DND-41 (cell line): ENCODE measurements at regions not wholly inside any gene's neighbourhood (a gene's known extent, or its start where the extent isn't known, plus 50 kb on each side); places are given as distances from the start of the nearest gene placed in this dataset.

ENCODE experiments used
- ATAC-seq: fragments of 200-7000 bp; cut with Tn5 transposase; 3 replicates; pipeline ENCODE4 v1.9.1; 2021; ENCODE audit warnings: low read depth; ENCODE audit not compliant: insufficient read depth
- DNase-seq: peaks from one replicate; pipeline ENCODE4 v3.0.0-alpha.2; 2020
- H2AFZ ChIP-seq: 2 replicates; pipeline ENCODE4 v1.6.0; 2012; ENCODE audit warnings: low read depth, low read length
- H3K27ac ChIP-seq: 2 replicates; pipeline ENCODE4 v1.5.1; 2012; ENCODE audit warnings: low read length, inconsistent platforms
- H3K27me3 ChIP-seq: fragments of 200-600 bp; sonication (generic); 2 replicates; pipeline ENCODE4 v1.6.0; 2012; ENCODE audit warnings: low read length, mild to moderate bottlenecking, inconsistent platforms; ENCODE audit not compliant: insufficient read depth, poor library complexity
- H3K36me3 ChIP-seq: 2 replicates; pipeline ENCODE4 v1.5.1; 2012; ENCODE audit warnings: low read length, inconsistent platforms; ENCODE audit not compliant: insufficient read depth
- H3K4me1 ChIP-seq: 2 replicates; pipeline ENCODE4 v1.5.1; 2012; ENCODE audit warnings: mild to moderate bottlenecking, low read length; ENCODE audit not compliant: insufficient read depth
- H3K4me2 ChIP-seq: 2 replicates; pipeline ENCODE4 v1.6.0; 2012; ENCODE audit warnings: mild to moderate bottlenecking, moderate library complexity, low read length, inconsistent platforms; ENCODE audit not compliant: insufficient read depth
- H3K4me3 ChIP-seq, 2 experiments: fragments of 200-600 bp in 1 of 2; shearing (Covaris generic) in 1 of 2; 2 replicates each; pipeline ENCODE4 v1.5.1; 2012 to 2016; ENCODE audit warnings: inconsistent platforms in 2 of 2, low read length in 2 of 2, mild to moderate bottlenecking in 2 of 2, low read depth in 1 of 2, moderate library complexity in 1 of 2
- H3K79me2 ChIP-seq: 2 replicates; pipeline ENCODE4 v1.6.0; 2012; ENCODE audit warnings: low read length, inconsistent platforms; ENCODE audit not compliant: insufficient read depth
- H3K9ac ChIP-seq: 2 replicates; pipeline ENCODE4 v1.6.0; 2012; ENCODE audit warnings: low read depth, mild to moderate bottlenecking, inconsistent platforms, low read length, moderate library complexity
- H3K9me3 ChIP-seq: 2 replicates; pipeline ENCODE4 v1.5.1; 2012; ENCODE audit warnings: low read length, moderate library complexity, mild to moderate bottlenecking, inconsistent platforms; ENCODE audit not compliant: insufficient read depth, severe bottlenecking
- H4K20me1 ChIP-seq: 2 replicates; pipeline ENCODE4 v1.6.0; 2012; ENCODE audit warnings: low read length; ENCODE audit not compliant: insufficient read depth
- CTCF ChIP-seq: IDR thresholded peaks from 2 replicates; pipeline ENCODE4 v1.5.1; 2012; ENCODE audit warnings: borderline replicate concordance, low read length, moderate library complexity, mild to moderate bottlenecking; ENCODE audit not compliant: poor library complexity, severe bottlenecking; ENCODE audit errors: extremely low read depth
- EZH2 ChIP-seq: IDR thresholded peaks from 3 replicates; pipeline ENCODE4 v1.6.1; 2012; ENCODE audit warnings: borderline replicate concordance, low read depth, mild to moderate bottlenecking, moderate library complexity, low read length, inconsistent platforms; ENCODE audit not compliant: severe bottlenecking

DNA sequence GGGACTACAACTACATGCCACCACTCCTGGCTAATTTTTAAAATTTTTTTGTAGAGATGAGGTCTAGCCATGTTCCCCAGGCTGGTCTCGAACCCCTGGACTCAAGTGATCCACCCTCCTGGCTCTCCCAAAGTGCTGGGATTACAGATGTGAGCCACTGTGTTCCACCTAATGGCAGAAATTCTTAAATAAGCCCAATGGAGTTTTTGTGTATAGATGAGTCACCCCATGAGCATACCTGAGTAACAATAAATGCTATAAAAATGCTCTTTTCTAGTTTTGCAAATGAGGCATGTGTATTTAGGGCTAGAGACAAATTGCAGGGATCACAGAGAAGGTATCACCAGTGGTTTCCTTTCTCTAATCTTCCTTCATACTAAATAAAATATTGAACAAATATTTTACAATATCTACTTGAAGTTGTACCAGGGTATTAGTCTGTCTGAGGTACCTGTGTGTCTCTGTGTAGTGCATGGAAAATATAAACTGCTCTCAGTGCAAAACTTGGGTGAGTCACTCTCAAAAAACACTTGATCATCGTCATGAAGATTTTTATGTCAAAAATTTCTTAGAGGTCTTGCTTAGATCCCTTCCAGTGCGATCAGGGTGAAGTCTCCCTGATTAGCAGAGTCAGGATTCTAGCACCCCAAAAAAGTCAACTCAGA, 337.1 kb upstream of the MMADHC start:
- Histone ChIP-seq H3K4me3 (no peak overlapping the region), H4K20me1 (no peaks in the 10 kb centered on the region), H2AFZ (no peak overlapping the region), H3K36me3 (no peaks in the 10 kb centered on the region), H3K79me2 (no peaks in the 10 kb centered on the region), H3K27ac (no peak overlapping the region), H3K9me3 (no peaks in the 10 kb centered on the region), H3K4me2 (no peak overlapping the region), H3K4me1 (no peaks in the 10 kb centered on the region), H3K9ac (no peak overlapping the region), H3K27me3 (no peaks in the 10 kb centered on the region)
- no peak for ATAC-seq
- TF ChIP-seq CTCF (no peak), EZH2 (no peak)
- no peak for DNase-seq

DNA sequence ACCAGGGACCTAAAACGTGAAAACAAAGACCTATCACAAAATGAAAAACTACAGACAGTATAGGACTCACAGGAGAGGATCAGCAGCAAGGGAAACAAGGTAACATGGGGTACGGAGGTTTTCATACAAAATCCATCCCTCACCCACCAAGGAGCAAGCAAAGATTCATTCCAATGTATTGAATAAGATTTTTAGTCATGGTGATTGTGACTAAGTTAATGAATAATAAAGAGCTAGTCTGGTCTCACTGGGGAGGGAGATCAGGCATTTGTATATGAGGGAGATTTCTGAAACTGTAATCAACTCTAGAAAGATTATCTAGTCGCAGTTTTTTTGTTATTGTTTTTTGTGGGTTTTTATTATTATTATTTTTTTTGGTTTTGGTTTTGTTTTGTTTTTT, 336.5 kb upstream of the MMADHC start:
- TF ChIP-seq EZH2 (no peak), CTCF (no peak)
- Histone ChIP-seq H3K9ac (no peak overlapping the region), H3K9me3 (no peaks in the 10 kb centered on the region), H4K20me1 (no peaks in the 10 kb centered on the region), H3K4me2 (no peak overlapping the region), H3K4me3 (no peak overlapping the region), H3K79me2 (no peaks in the 10 kb centered on the region), H3K27me3 (no peaks in the 10 kb centered on the region), H3K27ac (no peak overlapping the region), H2AFZ (no peak overlapping the region), H3K4me1 (no peaks in the 10 kb centered on the region), H3K36me3 (no peaks in the 10 kb centered on the region)
- DNase-seq (no peak), ATAC-seq (no peak)

- no peak overlapping the region for H3K27ac ChIP-seq
- H3K79me2 ChIP-seq = no peaks in the 10 kb centered on the region
- ATAC-seq (no peak), DNase-seq (no peak)
- H3K9ac ChIP-seq = no peak overlapping the region
- no peak for TF ChIP-seq EZH2
- TF ChIP-seq CTCF = no peak
- no peak overlapping the region for H3K4me3 ChIP-seq
- no peak overlapping the region for H2AFZ ChIP-seq
- H3K36me3 ChIP-seq = no peaks in the 10 kb centered on the region
- no peak overlapping the region for H3K4me2 ChIP-seq
- H3K27me3 ChIP-seq = no peaks in the 10 kb centered on the region
- no peaks in the 10 kb centered on the region for H3K4me1 ChIP-seq
- H3K9me3 ChIP-seq = no peaks in the 10 kb centered on the region
- no peaks in the 10 kb centered on the region for H4K20me1 ChIP-seq
These were observed 334.5 kb upstream of the MMADHC start for GRCh38 chr2:149921911-149922616.
